ENCODE measurements at regions not wholly inside any gene's neighbourhood (a gene's known extent, or its start where the extent isn't known, plus 50 kb on each side); places are given as distances from the start of the nearest gene placed in this dataset.

GRCh38 chr5:101430551-101430950 is 527.5 kb upstream of the ST8SIA4 start:
- TF ChIP-seq POLR2A (IDR thresholded peaks at IDR 0.05) (no peak), CTCF (IDR thresholded peaks at IDR 0.05) (no peak)
